AG04450 (cell line): ENCODE measurements at regions not wholly inside any gene's neighbourhood (a gene's known extent, or its start where the extent isn't known, plus 50 kb on each side); places are given as distances from the start of the nearest gene placed in this dataset.

Experiments
- CTCF ChIA-PET: fragments of 300-600, 350-600 bp; formaldehyde crosslinking; extraction: SDS; loops from one replicate; lab custom pipeline; 2022; ENCODE audit warnings: antibody characterized with exemption, inconsistent platforms; lab: Charles Lee
- POLR2A ChIA-PET: fragments of 350-600 bp; formaldehyde crosslinking; extraction: SDS; loops from one replicate; lab custom pipeline; 2021; ENCODE audit warnings: antibody characterized with exemption, inconsistent platforms; lab: Yijun Ruan, JAX
- DNase-seq: peaks from one replicate; pipeline ENCODE4 v3.0.0-alpha.2; 2011; ENCODE audit warnings: low read depth, low spot score
- H3K27ac ChIP-seq: one replicate; pipeline ENCODE4 v1.5.1; 2012; ENCODE audit warnings: low read depth, low read length, control low read depth
- H3K27me3 ChIP-seq: one replicate; pipeline ENCODE4 v1.6.0; 2012; ENCODE audit warnings: low read length; ENCODE audit not compliant: control insufficient read depth, insufficient read depth
- H3K4me3 ChIP-seq: 2 replicates; pipeline ENCODE4 v1.5.1; 2011; ENCODE audit warnings: mild to moderate bottlenecking, low read depth, low read length, control low read depth
- H3K9me3 ChIP-seq: 2 replicates; pipeline ENCODE4 v1.5.1; 2012; ENCODE audit warnings: low read length; ENCODE audit not compliant: control insufficient read depth, insufficient read depth
- CTCF ChIP-seq: IDR thresholded peaks from 2 replicates; pipeline ENCODE4 v1.5.1; 2011; ENCODE audit warnings: low read depth, low read length, control low read depth, inconsistent platforms

GRCh38 chr18:39627936-39628335, 2062.3 kb upstream of the CELF4 start:
- peak; percentile 55 for DNase-seq
- Histone ChIP-seq H3K9me3 (no peaks in the 10 kb centered on the region), H3K4me3 (no peak overlapping the region), H3K27ac (no peak overlapping the region), H3K27me3 (no peaks in the 10 kb centered on the region)
- ChIA-PET CTCF (no interaction called here), POLR2A (interaction anchor here (1.0 kb wide), 1 partner anchor 20 kb away, joined by 3 read pairs; no protein-coding TSS in a partner anchor)
- TF ChIP-seq CTCF, result no peak

- ChIA-PET CTCF (interaction anchor here (1.1 kb wide), 1 partner anchor 217 kb away, joined by 3 read pairs; no protein-coding TSS in a partner anchor), POLR2A (interaction anchor here (0.5 to 1.6 kb wide), 4 partner anchors 25 to 174 kb away, joined by 3 to 4 read pairs (median 3); no protein-coding TSS in a partner anchor)
- peak; percentile 67 for DNase-seq
- Histone ChIP-seq H3K9me3 (no peaks in the 10 kb centered on the region), H3K27me3 (no peaks in the 10 kb centered on the region), H3K4me3 (no peak overlapping the region; the same call in 1 of the 2 replicates), H3K27ac (no peak overlapping the region)
- TF ChIP-seq CTCF, result no peak
Observed at GRCh38 chr18:39624961-39625360, 2059.4 kb upstream of the CELF4 start.

GRCh38 chr18:39622431-39622830, 2056.8 kb upstream of the CELF4 start:
- TF ChIP-seq CTCF, result no peak
- ChIA-PET POLR2A (interaction anchor here (0.6 kb wide), 1 partner anchor 177 kb away, joined by 6 read pairs; no protein-coding TSS in a partner anchor), CTCF (no interaction called here)
- peaks cover 8% of the 10 kb centered on the region; the same call in 1 of the 2 replicates for H3K9me3 ChIP-seq
- no peak for DNase-seq
- H3K27ac ChIP-seq, result no peak overlapping the region
- no peak overlapping the region for H3K4me3 ChIP-seq
- H3K27me3 ChIP-seq, result no peaks in the 10 kb centered on the region

GRCh38 chr18:39620551-39621168, 2055.1 kb upstream of the CELF4 start:
- H3K9me3 ChIP-seq, result peaks cover 8% of the 10 kb centered on the region; the same call in 1 of the 2 replicates
- DNase-seq, result no peak
- ChIA-PET POLR2A (no interaction called here), CTCF (no interaction called here)
- no peak overlapping the region for H3K27ac ChIP-seq
- TF ChIP-seq CTCF, result no peak
- H3K27me3 ChIP-seq, result no peaks in the 10 kb centered on the region
- H3K4me3 ChIP-seq, result no peak overlapping the region

- no peak for TF ChIP-seq CTCF
- Histone ChIP-seq H3K9me3 (peaks cover 8% of the 10 kb centered on the region; the same call in 1 of the 2 replicates), H3K4me3 (no peak overlapping the region), H3K27ac (no peak overlapping the region), H3K27me3 (no peaks in the 10 kb centered on the region)
- ChIA-PET CTCF (no interaction called here), POLR2A (no interaction called here)
- DNase-seq, result no peak
Observed at GRCh38 chr18:39618265-39619003, 2052.8 kb upstream of the CELF4 start.
